ENCODE measurements at regions not wholly inside any gene's neighbourhood (a gene's known extent, or its start where the extent isn't known, plus 50 kb on each side); places are given as distances from the start of the nearest gene placed in this dataset.

GRCh38 chr4:141843136-141843535 lies 206.8 kb downstream of the IL15 start:
- no peak overlapping the region for H3K4me3 ChIP-seq (replicated peaks in 1 of 3; ENCODE audit: insufficient read depth in 1 of 3, low read depth in 1 of 3, low read length in 3 of 3)
- DNase-seq (ENCODE audit: low read depth, low spot score) (no peak), FAIRE-seq (no peak)
- H3K9ac ChIP-seq (replicated peaks; ENCODE audit: extremely low read depth, insufficient read depth, low read length), result no peak overlapping the region
- no peaks in the 10 kb centered on the region for H3K9me3 ChIP-seq (replicated peaks; ENCODE audit: control insufficient read depth, insufficient read depth, low read length)
- ChIA-PET POLR2A (no interaction called here), CTCF (no interaction called here)
- no TSS peak for BruUV-seq (replicated peaks)
- H3K4me1 ChIP-seq (ENCODE audit: control insufficient read depth, extremely low read depth, insufficient read depth, low read length), result no peaks in the 10 kb centered on the region
- no peaks in the 10 kb centered on the region for H3K27me3 ChIP-seq (ENCODE audit: control insufficient read depth in 2 of 2, insufficient read depth in 2 of 2, low read length in 2 of 2)
- no peak overlapping the region for H3K27ac ChIP-seq (ENCODE audit: insufficient read depth, low read depth, low read length)
- no peaks in the 10 kb centered on the region for H3K36me3 ChIP-seq (ENCODE audit: control insufficient read depth in 2 of 2, extremely low read depth in 1 of 2, insufficient read depth in 2 of 2, low read length in 2 of 2)
- intact Hi-C loops (cut with micrococcal nuclease) (no loop called here), dilution Hi-C loops (cut with MboI; ENCODE audit: extremely low pct_ligation_motif_present, low sequenced_read_pairs) (no loop called here)
- TF ChIP-seq EZH2 (IDR thresholded peaks at IDR 0.05; ENCODE audit: borderline replicate concordance, low read depth, low read length, severe bottlenecking), result no peak
- no peak for TF ChIP-seq FOS (IDR thresholded peaks at IDR 0.05; ENCODE audit: borderline replicate concordance, insufficient read depth, low read length)
- no peak for TF ChIP-seq MYC (IDR thresholded peaks at IDR 0.05; ENCODE audit: low read depth, low read length)
- TF ChIP-seq GATA2 (IDR thresholded peaks at IDR 0.05; ENCODE audit: insufficient read depth, insufficient read length, low read depth, low read length), result no peak
- no peak for TF ChIP-seq MAX (IDR thresholded peaks at IDR 0.05; ENCODE audit: insufficient read depth, insufficient read length)
- TF ChIP-seq CTCF (IDR thresholded peaks at IDR 0.05; ENCODE audit: extremely low read depth in 1 of 2, insufficient read depth in 1 of 2, low read depth in 1 of 2, low read length in 2 of 2), result no peak
- no peak for TF ChIP-seq JUN (IDR thresholded peaks at IDR 0.05; ENCODE audit: borderline replicate concordance, insufficient read depth, insufficient read length, low read depth)
- H4K20me1 ChIP-seq (replicated peaks; ENCODE audit: control insufficient read depth, extremely low read depth, insufficient read depth, low read length), result no peaks in the 10 kb centered on the region
- H2AFZ ChIP-seq (ENCODE audit: low read depth, low read length), result no peak overlapping the region
- H3K79me2 ChIP-seq (ENCODE audit: control insufficient read depth, insufficient read depth, low read length), result no peaks in the 10 kb centered on the region
- no peak overlapping the region for H3K4me2 ChIP-seq (ENCODE audit: insufficient read depth, low read length)
- no peaks in the 10 kb centered on the region for H3K9me1 ChIP-seq (replicated peaks; ENCODE audit: control insufficient read depth, extremely low read depth, insufficient read depth, low read length)
